HEK293 (cell line): ENCODE measurements at regions not wholly inside any gene's neighbourhood (a gene's known extent, or its start where the extent isn't known, plus 50 kb on each side); places are given as distances from the start of the nearest gene placed in this dataset.

Experiments used
- CTCF ChIA-PET: fragments of 350-600 bp; formaldehyde crosslinking; extraction: SDS; loops from one replicate; lab custom pipeline; 2021; ENCODE audit warnings: antibody characterized with exemption; lab: Yijun Ruan, JAX
- POLR2A ChIA-PET: fragments of 300-600 bp; formaldehyde crosslinking; extraction: SDS; loops from one replicate; lab custom pipeline; 2020; ENCODE audit warnings: antibody characterized with exemption, inconsistent platforms; lab: Yijun Ruan, JAX
- H3K27ac ChIP-seq: fragments of 200-500 bp; sonication (Bioruptor generic); 2 replicates; pipeline ENCODE4 v1.5.1; 2014; ENCODE audit warnings: low read depth, low read length, control low read depth, inconsistent platforms; ENCODE audit errors: extremely low read depth
- H3K36me3 ChIP-seq, 2 experiments: fragments of 200-500 bp in 1 of 2; sonication (Bioruptor generic) in 1 of 2; 1 replicate in 1 of 2; 2 replicates in 1 of 2; pipeline ENCODE4 v1.5.1; 2014 to 2017; ENCODE audit warnings: inconsistent platforms in 2 of 2, low read length in 2 of 2; ENCODE audit not compliant: control insufficient read depth in 2 of 2, insufficient read depth in 1 of 2
- H3K4me1 ChIP-seq: fragments of 200-500 bp; sonication (Bioruptor generic); 2 replicates; pipeline ENCODE4 v1.5.1; 2014; ENCODE audit warnings: mild to moderate bottlenecking, low read length, inconsistent platforms; ENCODE audit not compliant: control insufficient read depth, insufficient read depth
- H3K4me3 ChIP-seq: 2 replicates; pipeline ENCODE4 v1.5.1; 2011; ENCODE audit warnings: low read depth, mild to moderate bottlenecking, control low read depth, low read length, moderate library complexity
- H3K9me3 ChIP-seq: fragments of 200-500 bp; sonication (Bioruptor generic); 2 replicates; pipeline ENCODE4 v1.5.1; 2014; ENCODE audit warnings: low read depth, low read length, inconsistent platforms; ENCODE audit not compliant: control insufficient read depth, insufficient read depth
- HIC1 ChIP-seq: fragments of 450-650 bp; formaldehyde crosslinking; IDR thresholded peaks from 2 replicates; pipeline ENCODE4 v1.5.1; 2016; ENCODE audit warnings: missing biosample characterization, missing genetic modification characterization
- KLF16 ChIP-seq: fragments of 450-650 bp; formaldehyde crosslinking; IDR thresholded peaks from 2 replicates; pipeline ENCODE4 v1.5.1; 2017; ENCODE audit warnings: missing biosample characterization, missing genetic modification characterization
- KLF7 ChIP-seq: fragments of 450-650 bp; formaldehyde crosslinking; IDR thresholded peaks from 2 replicates; pipeline ENCODE4 v1.5.1; 2016; ENCODE audit warnings: missing biosample characterization, missing genetic modification characterization, borderline replicate concordance
- ZBTB10 ChIP-seq: fragments of 450-650 bp; formaldehyde crosslinking; IDR thresholded peaks from 2 replicates; pipeline ENCODE4 v1.5.1; 2016; ENCODE audit warnings: missing biosample characterization, missing genetic modification characterization
- ZBTB26 ChIP-seq: fragments of 450-650 bp; formaldehyde crosslinking; optimal IDR thresholded peaks from 2 replicates; pipeline ENCODE3; 2016; ENCODE audit warnings: missing biosample characterization, mild to moderate bottlenecking, missing genetic modification characterization
- ZNF121 ChIP-seq: fragments of 450-650 bp; formaldehyde crosslinking; IDR thresholded peaks from 2 replicates; pipeline ENCODE4 v1.5.1; 2016; ENCODE audit warnings: missing biosample characterization, missing genetic modification characterization
- ZNF324 ChIP-seq: fragments of 450-650 bp; formaldehyde crosslinking; IDR thresholded peaks from 2 replicates; pipeline ENCODE4 v1.5.1; 2016; ENCODE audit warnings: missing biosample characterization, missing genetic modification characterization
- ZNF416 ChIP-seq: fragments of 450-650 bp; formaldehyde crosslinking; IDR thresholded peaks from 2 replicates; pipeline ENCODE4 v1.5.1; 2016; ENCODE audit warnings: missing biosample characterization, missing genetic modification characterization
- ZNF433 ChIP-seq: fragments of 450-650 bp; formaldehyde crosslinking; IDR thresholded peaks from 2 replicates; pipeline ENCODE4 v1.5.1; 2016; ENCODE audit warnings: missing biosample characterization, missing genetic modification characterization, low read depth
- ZNF530 ChIP-seq: fragments of 450-650 bp; formaldehyde crosslinking; IDR thresholded peaks from 2 replicates; pipeline ENCODE4 v1.5.1; 2016; ENCODE audit warnings: low read depth, missing biosample characterization, missing genetic modification characterization
- ZNF561 ChIP-seq: fragments of 450-650 bp; IDR thresholded peaks from 2 replicates; pipeline ENCODE4 v1.5.1; 2018; ENCODE audit warnings: missing biosample characterization, missing genetic modification characterization, borderline replicate concordance
- ZNF677 ChIP-seq: fragments of 450-650 bp; IDR thresholded peaks from 2 replicates; pipeline ENCODE4 v1.5.0; 2018; ENCODE audit warnings: missing biosample characterization, mild to moderate bottlenecking, missing genetic modification characterization, moderate library complexity
- ZNF76 ChIP-seq: fragments of 450-650 bp; formaldehyde crosslinking; IDR thresholded peaks from 2 replicates; pipeline ENCODE4; 2016; ENCODE audit warnings: low read depth, missing biosample characterization, missing genetic modification characterization, borderline replicate concordance
- ZSCAN16 ChIP-seq: fragments of 450-650 bp; formaldehyde crosslinking; IDR thresholded peaks from 2 replicates; pipeline ENCODE4 v1.5.1; 2016; ENCODE audit warnings: missing biosample characterization, missing genetic modification characterization
- ZXDB ChIP-seq: fragments of 450-650 bp; formaldehyde crosslinking; IDR thresholded peaks from 2 replicates; pipeline ENCODE4 v1.5.1; 2016; ENCODE audit warnings: missing biosample characterization, missing genetic modification characterization

GRCh38 chr14:58954052-58954451 lies 234.4 kb upstream of the DAAM1 start:
- Histone ChIP-seq H3K4me1 (no peaks in the 10 kb centered on the region), H3K9me3 (no peaks in the 10 kb centered on the region; the same call in 1 of the 2 replicates), H3K36me3 (no peaks in the 10 kb centered on the region), H3K4me3 (no peak overlapping the region), H3K27ac (no peak overlapping the region)
- no peak for TF ChIP-seq ZNF416 (tag by site-specific recombination)
- no peak for TF ChIP-seq ZNF433
- TF ChIP-seq ZNF677 (tag by site-specific recombination), result no peak
- TF ChIP-seq KLF7 (tag by site-specific recombination), result no peak
- TF ChIP-seq ZNF76 (tag by site-specific recombination), result no peak
- no peak for TF ChIP-seq ZBTB10 (tag by site-specific recombination)
- no peak for TF ChIP-seq ZSCAN16 (tag by site-specific recombination)
- TF ChIP-seq ZXDB, result no peak
- TF ChIP-seq ZNF121 (tag by site-specific recombination), result no peak
- no peak for TF ChIP-seq ZNF561 (tag by site-specific recombination)
- TF ChIP-seq ZNF324 (tag by site-specific recombination), result no peak
- POLR2A ChIA-PET, result no interaction called here
- CTCF ChIA-PET, result no interaction called here

GRCh38 chr14:58954901-58955861 lies 233.3 kb upstream of the DAAM1 start:
- Histone ChIP-seq H3K27ac (no peak overlapping the region), H3K4me3 (no peak overlapping the region), H3K9me3 (no peaks in the 10 kb centered on the region; the same call in 1 of the 2 replicates), H3K4me1 (no peaks in the 10 kb centered on the region), H3K36me3 (no peaks in the 10 kb centered on the region)
- POLR2A ChIA-PET, result no interaction called here
- TF ChIP-seq ZNF530 (tag by site-specific recombination) (no peak), ZBTB26 (tag by site-specific recombination) (no peak), KLF16 (tag by site-specific recombination) (no peak), HIC1 (tag by site-specific recombination) (no peak)
- CTCF ChIA-PET, result no interaction called here
